ENCODE measurements at regions not wholly inside any gene's neighbourhood (a gene's known extent, or its start where the extent isn't known, plus 50 kb on each side); places are given as distances from the start of the nearest gene placed in this dataset.
"Not testable (repeated sequence)": the region's sequence is repeated elsewhere in the genome, so short reads cannot be mapped to it uniquely, and the experiment has no call there.

GRCh38 chr11:104678408-104678807 lies 219.9 kb downstream of the CASP12 start:
- no peak overlapping the region for H3K4me3 ChIP-seq (ENCODE audit: low read length)
- TF ChIP-seq CTCF (conservative IDR thresholded peaks at IDR 0.05; ENCODE audit: low read length): no peak
- DNase-seq (ENCODE audit: low read depth): no peak

GRCh38 chr11:104677069-104677468 lies 221.2 kb downstream of the CASP12 start:
- DNase-seq (ENCODE audit: low read depth); H3K4me3 ChIP-seq (ENCODE audit: low read length): not testable (repeated sequence)

GRCh38 chr11:104672897-104673296 lies 225.4 kb downstream of the CASP12 start:
- no peak overlapping the region for H3K4me3 ChIP-seq (ENCODE audit: low read length)
- DNase-seq (ENCODE audit: low read depth): no peak
- no peak for TF ChIP-seq CTCF (conservative IDR thresholded peaks at IDR 0.05; ENCODE audit: low read length)

- peak; percentile 73 for DNase-seq (ENCODE audit: low read depth)
- H3K4me3 ChIP-seq (ENCODE audit: low read length): no peak overlapping the region
Measured at GRCh38 chr11:104668797-104669463, 229.3 kb downstream of the CASP12 start.

GRCh38 chr11:104666624-104667023 lies 231.6 kb downstream of the CASP12 start:
- no peak for DNase-seq (ENCODE audit: low read depth)

More at GRCh38 chr11:104668797-104669463, 229.3 kb downstream of the CASP12 start:
- TF ChIP-seq CTCF (conservative IDR thresholded peaks at IDR 0.05; ENCODE audit: low read length): no peak

GRCh38 chr11:104665641-104666040 lies 232.6 kb downstream of the CASP12 start:
- no peak overlapping the region for H3K4me3 ChIP-seq (ENCODE audit: low read length)
- DNase-seq (ENCODE audit: low read depth): peak; percentile 52
- no peak for TF ChIP-seq CTCF (conservative IDR thresholded peaks at IDR 0.05; ENCODE audit: low read length)

More at GRCh38 chr11:104666624-104667023, 231.6 kb downstream of the CASP12 start:
- no peak for TF ChIP-seq CTCF (conservative IDR thresholded peaks at IDR 0.05; ENCODE audit: low read length)
- H3K4me3 ChIP-seq (ENCODE audit: low read length): no peak overlapping the region

- no peak overlapping the region for H3K4me3 ChIP-seq (ENCODE audit: low read length)
- DNase-seq (ENCODE audit: low read depth): peak; percentile 1
Measured at GRCh38 chr11:104663190-104664140, 234.8 kb downstream of the CASP12 start.

More at GRCh38 chr11:104663190-104664140, 234.8 kb downstream of the CASP12 start:
- no peak for TF ChIP-seq CTCF (conservative IDR thresholded peaks at IDR 0.05; ENCODE audit: low read length)

All from AG10803 (cell line).